Endothelial cell of umbilical vein (primary cell): ENCODE measurements at regions not wholly inside any gene's neighbourhood (a gene's known extent, or its start where the extent isn't known, plus 50 kb on each side); places are given as distances from the start of the nearest gene placed in this dataset.

Source experiments
- BruUV-seq: library from RNA; stranded (reverse); fragments of 400-500 nt; replicated peaks from 2 replicates; lab custom pipeline; 2021; lab: Mats Ljungman, UMichigan
- CTCF ChIA-PET: fragments of 300-600, 350-600 bp; sonication (Branson Sonifier 250); formaldehyde crosslinking; loops from one replicate; lab custom pipeline; 2021; ENCODE audit warnings: antibody characterized with exemption, inconsistent platforms; lab: Charles Lee
- POLR2A ChIA-PET: fragments of 300-600, 350-600 bp; sonication (Branson Sonifier 250); formaldehyde crosslinking; loops from one replicate; lab custom pipeline; 2021; ENCODE audit warnings: antibody characterized with exemption, inconsistent platforms; lab: Charles Lee
- DNase-seq: peaks from one replicate; pipeline ENCODE4 v3.0.0-alpha.2; 2011; ENCODE audit warnings: low read depth, low spot score
- FAIRE-seq: peaks from 2 replicates; lab custom pipeline; 2011; peaks lifted over from hg19 to GRCh38; lab: Jason Lieb, UNC
- H2AFZ ChIP-seq: 2 replicates; pipeline ENCODE4 v1.6.0; 2012; ENCODE audit warnings: low read depth, low read length, control low read depth, inconsistent platforms
- H3K27ac ChIP-seq: 2 replicates; pipeline ENCODE4 v1.5.1; 2011; ENCODE audit warnings: low read depth, mild to moderate bottlenecking, control low read depth, low read length, moderate library complexity; ENCODE audit not compliant: insufficient read depth
- H3K27me3 ChIP-seq, 2 experiments: 2 replicates each; pipeline versions ENCODE4 v1.6.0 to v1.6.1; 2011; ENCODE audit warnings: low read length in 2 of 2, mixed read lengths in 1 of 2; ENCODE audit not compliant: control insufficient read depth in 2 of 2, insufficient read depth in 2 of 2
- H3K36me3 ChIP-seq, 2 experiments: 2 replicates in 1 of 2; 3 replicates in 1 of 2; pipeline ENCODE4 v1.5.1; 2011; ENCODE audit warnings: low read length in 2 of 2, mild to moderate bottlenecking in 1 of 2, moderate library complexity in 1 of 2; ENCODE audit not compliant: control insufficient read depth in 2 of 2, insufficient read depth in 2 of 2; ENCODE audit errors: extremely low read depth in 1 of 2
- H3K4me1 ChIP-seq: 3 replicates; pipeline ENCODE4 v1.5.1; 2011; ENCODE audit warnings: mild to moderate bottlenecking, low read length; ENCODE audit not compliant: control insufficient read depth, insufficient read depth; ENCODE audit errors: extremely low read depth
- H3K4me2 ChIP-seq: 2 replicates; pipeline ENCODE4 v1.6.1; 2011; ENCODE audit warnings: low read length, control low read depth, mixed read lengths; ENCODE audit not compliant: insufficient read depth
- H3K4me3 ChIP-seq, 3 experiments: fragments of 200-600 bp in 1 of 3; sonication (generic), shearing (Covaris generic) in 1 of 3; replicated peaks in 1 of 3; 2 replicates each; pipeline ENCODE4 v1.5.1; 2011 to 2016; ENCODE audit warnings: control low read depth in 3 of 3, low read length in 3 of 3, mild to moderate bottlenecking in 2 of 3, inconsistent platforms in 1 of 3, low read depth in 1 of 3, moderate library complexity in 1 of 3; ENCODE audit not compliant: insufficient read depth in 1 of 3
- H3K79me2 ChIP-seq: 2 replicates; pipeline ENCODE4 v1.6.0; 2012; ENCODE audit warnings: low read length, inconsistent platforms; ENCODE audit not compliant: control insufficient read depth, insufficient read depth
- H3K9ac ChIP-seq: replicated peaks from 2 replicates; pipeline ENCODE3; 2011; ENCODE audit warnings: low read length, control low read depth; ENCODE audit not compliant: insufficient read depth; ENCODE audit errors: extremely low read depth
- H3K9me1 ChIP-seq: replicated peaks from 3 replicates; pipeline ENCODE4 v1.6.0; 2011; ENCODE audit warnings: mild to moderate bottlenecking, low read length; ENCODE audit not compliant: control insufficient read depth, insufficient read depth; ENCODE audit errors: extremely low read depth
- H3K9me3 ChIP-seq: replicated peaks from 2 replicates; pipeline ENCODE4 v1.5.1; 2012; ENCODE audit warnings: low read length, inconsistent platforms; ENCODE audit not compliant: control insufficient read depth, insufficient read depth
- H4K20me1 ChIP-seq: replicated peaks from 2 replicates; pipeline ENCODE3; 2011; ENCODE audit warnings: mild to moderate bottlenecking, low read length; ENCODE audit not compliant: control insufficient read depth, insufficient read depth; ENCODE audit errors: extremely low read depth
- CTCF ChIP-seq, 2 donors: IDR thresholded peaks; 1 replicate in 1 of 2; 2 replicates in 1 of 2; pipeline ENCODE4 v1.5.1; 2011; ENCODE audit warnings: low read length in 2 of 2, mild to moderate bottlenecking in 2 of 2, moderate library complexity in 2 of 2, control low read depth in 1 of 2, inconsistent platforms in 1 of 2, low read depth in 1 of 2; ENCODE audit not compliant: insufficient read depth in 1 of 2; ENCODE audit errors: extremely low read depth in 1 of 2
- EZH2 ChIP-seq: IDR thresholded peaks from 2 replicates; pipeline ENCODE4 v1.6.1; 2012; ENCODE audit warnings: borderline replicate concordance, low read depth, mild to moderate bottlenecking, moderate library complexity, low read length, inconsistent platforms; ENCODE audit not compliant: severe bottlenecking
- FOS ChIP-seq: IDR thresholded peaks from 2 replicates; pipeline ENCODE4 v1.6.1; 2011; ENCODE audit warnings: mild to moderate bottlenecking, low read length, moderate library complexity, borderline replicate concordance; ENCODE audit not compliant: insufficient read depth
- JUN ChIP-seq: IDR thresholded peaks from 2 replicates; pipeline ENCODE4 v1.6.1; 2011; ENCODE audit warnings: borderline replicate concordance, low read depth; ENCODE audit not compliant: insufficient read length, insufficient read depth
- MYC ChIP-seq: IDR thresholded peaks from one replicate; pipeline ENCODE4 v1.6.1; 2011; ENCODE audit warnings: mild to moderate bottlenecking, low read depth, low read length
- POLR2A ChIP-seq: IDR thresholded peaks from 2 replicates; pipeline ENCODE4 v1.6.1; 2012; ENCODE audit warnings: low read depth, mild to moderate bottlenecking, control low read depth, low read length
- dilution Hi-C: fragments of 300-500 bp; cut with MboI; formaldehyde crosslinking; loops from one replicate; pipeline ENCODE4 v1.15.0; 2019; ENCODE audit warnings: low sequenced_read_pairs; ENCODE audit not compliant: extremely low pct_ligation_motif_present
- intact Hi-C: fragments of 100-400 bp; cut with micrococcal nuclease; formaldehyde crosslinking; loops from one replicate; pipeline ENCODE4 v1.10.0; 2022
- TF ChIP-seq, protein P1 (sequence below): IDR thresholded peaks from 2 replicates; pipeline ENCODE4 v1.6.1; 2011; ENCODE audit not compliant: insufficient read depth, insufficient read length

DNA sequence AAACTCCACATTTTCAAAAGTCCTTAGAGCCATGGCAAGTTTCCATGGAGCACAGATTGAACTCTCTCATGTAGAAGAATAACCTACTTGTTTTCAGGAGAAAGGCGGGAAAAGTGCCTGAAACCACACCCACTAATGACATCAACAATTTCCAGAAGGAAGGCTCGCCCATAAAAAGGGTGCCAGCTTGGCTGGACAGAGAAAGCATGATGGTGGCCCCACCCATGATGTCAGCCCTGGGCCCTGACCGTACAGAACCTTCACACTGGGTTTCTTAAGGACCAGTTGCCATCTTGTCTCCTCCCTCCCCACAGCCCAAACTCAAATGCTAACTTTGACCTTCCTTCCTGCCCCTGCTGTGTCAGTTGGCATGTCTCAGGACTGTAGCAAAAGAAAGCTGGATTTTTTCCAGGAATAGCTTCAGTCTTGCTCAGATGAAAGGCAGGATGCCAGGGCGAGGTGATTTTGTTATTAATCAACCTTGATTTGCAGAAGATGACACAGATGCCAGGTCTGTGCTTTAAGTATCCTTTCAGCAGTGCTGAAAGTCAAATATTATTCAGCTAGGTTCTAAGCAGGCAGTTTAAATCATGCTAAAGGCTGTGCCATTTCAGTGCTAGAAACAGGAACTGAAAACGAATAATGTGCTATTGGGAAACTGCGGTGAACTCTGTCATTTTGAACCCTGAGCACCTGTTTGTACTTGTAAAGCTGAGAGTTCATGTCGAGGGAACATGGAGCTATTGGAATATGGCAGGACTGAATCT lies 89.5 kb upstream of the RFC3 start:
- no peak overlapping the region for H3K27ac ChIP-seq
- DNase-seq (peak; percentile 28), FAIRE-seq (peak; percentile 83)
- dilution Hi-C loops (no loop called here), intact Hi-C loops (loop anchor here (10.0 kb wide), 1 partner anchor 374 kb away; no protein-coding TSS in a partner anchor)
- H2AFZ ChIP-seq: peak overlapping the region; percentile 55
- ChIA-PET CTCF (interaction anchor here (0.8 to 1.4 kb wide), 3 partner anchors 184 to 1435 kb away, joined by 3 to 6 read pairs (median 5); no protein-coding TSS in a partner anchor), POLR2A (no interaction called here)
- H3K4me1 ChIP-seq: peaks cover 3% of the 10 kb centered on the region
- no peaks in the 10 kb centered on the region for H4K20me1 ChIP-seq
- no peaks in the 10 kb centered on the region for H3K9me3 ChIP-seq
- no TSS peak for BruUV-seq
- no peak overlapping the region for H3K9ac ChIP-seq
- H3K79me2 ChIP-seq: no peaks in the 10 kb centered on the region
- H3K9me1 ChIP-seq: no peaks in the 10 kb centered on the region
- no peak overlapping the region for H3K4me3 ChIP-seq
- no peaks in the 10 kb centered on the region for H3K27me3 ChIP-seq
- no peak overlapping the region for H3K4me2 ChIP-seq
- no peaks in the 10 kb centered on the region for H3K36me3 ChIP-seq
- TF ChIP-seq MYC (no peak), POLR2A (no peak), FOS (no peak), EZH2 (no peak), JUN (no peak), CTCF (IDR thresholded peaks at IDR 0.05; ENCODE audit: extremely low read depth in 1 of 2, insufficient read depth in 1 of 2, low read depth in 1 of 2, low read length in 2 of 2) (no peak)
- TF ChIP-seq, protein P1, sequence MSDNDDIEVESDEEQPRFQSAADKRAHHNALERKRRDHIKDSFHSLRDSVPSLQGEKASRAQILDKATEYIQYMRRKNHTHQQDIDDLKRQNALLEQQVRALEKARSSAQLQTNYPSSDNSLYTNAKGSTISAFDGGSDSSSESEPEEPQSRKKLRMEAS: no peak
